ENCODE measurements at regions not wholly inside any gene's neighbourhood (a gene's known extent, or its start where the extent isn't known, plus 50 kb on each side); places are given as distances from the start of the nearest gene placed in this dataset.

DNA sequence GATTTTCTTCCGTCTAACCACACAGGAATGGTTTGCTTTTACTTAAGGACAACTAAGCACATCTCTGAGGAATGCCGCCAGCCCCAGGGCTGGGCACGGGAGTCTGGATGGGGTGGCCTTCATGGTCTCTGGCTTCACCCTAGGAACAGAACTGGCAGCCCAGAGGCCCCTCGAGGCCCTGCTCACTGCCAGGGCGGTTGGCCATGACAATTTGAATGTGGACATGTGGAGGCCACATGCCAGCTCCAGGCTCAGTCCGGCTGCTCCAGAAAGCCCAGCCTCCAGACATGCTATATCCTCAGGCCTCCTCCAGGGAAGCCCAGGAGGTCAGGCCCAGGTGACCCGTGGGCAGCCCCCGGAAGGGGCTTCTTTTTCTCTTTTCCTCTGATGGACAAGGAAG, 84.0 kb upstream of the FGF3 start:
- H4K5ac ChIP-seq (ENCODE audit: insufficient read length, low read depth, low read length), result no peak overlapping the region
- FAIRE-seq (no peak), DNase-seq (ENCODE audit: low read depth in 1 of 2, low spot score in 2 of 2) (no peak)
- no peaks in the 10 kb centered on the region for H3K4me1 ChIP-seq (replicated peaks in 1 of 4; ENCODE audit: control insufficient read depth in 3 of 4, insufficient read depth in 4 of 4, low read length in 3 of 4)
- H3K4me2 ChIP-seq (ENCODE audit: insufficient read depth in 1 of 2, low read depth in 2 of 2, low read length in 2 of 2), result no peak overlapping the region
- TF ChIP-seq EP300 (IDR thresholded peaks at IDR 0.05; ENCODE audit: borderline replicate concordance in 1 of 2, low read depth in 2 of 2, low read length in 2 of 2) (no peak), SP2 (IDR thresholded peaks at IDR 0.05; ENCODE audit: low read length) (no peak), TAF1 (IDR thresholded peaks at IDR 0.05; ENCODE audit: low read depth, low read length) (no peak), RFX5 (IDR thresholded peaks at IDR 0.05; ENCODE audit: borderline replicate concordance, low read depth, low read length) (no peak)
- TF ChIP-seq, protein P1, sequence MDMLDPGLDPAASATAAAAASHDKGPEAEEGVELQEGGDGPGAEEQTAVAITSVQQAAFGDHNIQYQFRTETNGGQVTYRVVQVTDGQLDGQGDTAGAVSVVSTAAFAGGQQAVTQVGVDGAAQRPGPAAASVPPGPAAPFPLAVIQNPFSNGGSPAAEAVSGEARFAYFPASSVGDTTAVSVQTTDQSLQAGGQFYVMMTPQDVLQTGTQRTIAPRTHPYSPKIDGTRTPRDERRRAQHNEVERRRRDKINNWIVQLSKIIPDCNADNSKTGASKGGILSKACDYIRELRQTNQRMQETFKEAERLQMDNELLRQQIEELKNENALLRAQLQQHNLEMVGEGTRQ (IDR thresholded peaks at IDR 0.05; ENCODE audit: low read length), result no peak
- H3K79me1 ChIP-seq (ENCODE audit: low read depth, low read length), result no peaks in the 10 kb centered on the region
- no peaks in the 10 kb centered on the region; a peak in 1 of 8 replicates for H3K36me3 ChIP-seq (ENCODE audit: control insufficient read depth in 2 of 4, insufficient read depth in 4 of 4, low read length in 3 of 4)
- H4K8ac ChIP-seq (ENCODE audit: extremely low read depth, insufficient read depth, low read length), result no peak overlapping the region
- no peaks in the 10 kb centered on the region for H3K79me2 ChIP-seq (ENCODE audit: control insufficient read depth in 1 of 2, insufficient read depth in 2 of 2, low read length in 2 of 2)
- CTCF ChIA-PET (ENCODE audit: partially characterized antibody), result interaction anchor here (0.8 to 4.5 kb wide), 7 partner anchors 8 to 235 kb away, joined by 3 to 37 read pairs (median 5); no protein-coding TSS in a partner anchor
- no peak overlapping the region for H3K4me3 ChIP-seq (ENCODE audit: extremely low read depth in 1 of 4, insufficient read depth in 2 of 4, low read depth in 3 of 4, low read length in 4 of 4)
- no peak overlapping the region for H3K9ac ChIP-seq (replicated peaks in 1 of 4; ENCODE audit: extremely low read depth in 1 of 4, low read depth in 3 of 4, low read length in 3 of 4)
- H3K56ac ChIP-seq (replicated peaks; ENCODE audit: insufficient read length, low read depth, low read length), result no peak overlapping the region
- H3K23me2 ChIP-seq (ENCODE audit: low read depth, low read length), result no peaks in the 10 kb centered on the region
- H4K91ac ChIP-seq (replicated peaks; ENCODE audit: insufficient read length, low read length), result no peak overlapping the region
- no peak overlapping the region for H3K14ac ChIP-seq (ENCODE audit: insufficient read length)
- H3K18ac ChIP-seq (ENCODE audit: extremely low read depth, low read length), result no peak overlapping the region
- WGBS, 2 experiments (ENCODE audit: extremely low coverage in 1 of 2, insufficient coverage in 1 of 2, insufficient read length in 1 of 2, insufficient replicate concordance in 2 of 2, low coverage in 1 of 2, low lambda C conversion rate in 2 of 2, missing lambda C conversion rate in 1 of 2), result 100% methylated on average over 6 of the region's 8 CpGs; no CpG with 5 or more reads in 1 of the 2 experiments
- H2AK5ac ChIP-seq (ENCODE audit: low read depth, low read length), result no peak overlapping the region
- no peak overlapping the region for H3K27ac ChIP-seq (ENCODE audit: low read depth, low read length)
- no peak overlapping the region for H3K4ac ChIP-seq (replicated peaks; ENCODE audit: insufficient read length, low read depth, low read length)
- no peak overlapping the region for H2BK5ac ChIP-seq (ENCODE audit: low read depth, low read length)
- H3K27me3 ChIP-seq (replicated peaks in 1 of 4; ENCODE audit: control insufficient read depth in 3 of 4, extremely low read depth in 1 of 4, insufficient read depth in 3 of 4, low read length in 3 of 4), result no peaks in the 10 kb centered on the region
- no peaks in the 10 kb centered on the region for H4K20me1 ChIP-seq (replicated peaks in 1 of 2; ENCODE audit: control insufficient read depth in 1 of 2, insufficient read depth in 2 of 2, low read length in 2 of 2)
- no peak overlapping the region for H2BK15ac ChIP-seq (ENCODE audit: low read length)
- no peak overlapping the region for H2AFZ ChIP-seq (ENCODE audit: low read length)
- no peak overlapping the region for H2BK12ac ChIP-seq (ENCODE audit: low read depth, low read length)
- H3K9me3 ChIP-seq (ENCODE audit: insufficient read depth in 2 of 2, low read depth in 1 of 2, low read length in 1 of 2), result 0 out of 4 replicates have a peak, but pooled peaks cover 0 to under 1% of the 10 kb centered on the region in 2 experiments
- no peak overlapping the region for H2BK120ac ChIP-seq (replicated peaks; ENCODE audit: low read depth, low read length)
- POLR2A ChIA-PET (ENCODE audit: partially characterized antibody), result interaction anchor here (0.6 kb wide), 1 partner anchor 202 kb away, joined by 4 read pairs; no protein-coding TSS in a partner anchor
- H3K23ac ChIP-seq (ENCODE audit: insufficient read length), result no peak overlapping the region
- H2BK20ac ChIP-seq (ENCODE audit: low read length), result no peak overlapping the region
